OCI-LY3 (cell line): ENCODE measurements at regions not wholly inside any gene's neighbourhood (a gene's known extent, or its start where the extent isn't known, plus 50 kb on each side); places are given as distances from the start of the nearest gene placed in this dataset.

Experiments used
- H2AFZ ChIP-seq: fragments of 200-600, 300-600 bp; shearing (Covaris generic); 2 replicates; pipeline ENCODE4 v1.6.0; 2014; ENCODE audit warnings: antibody characterized with exemption, low read depth, low read length
- H3K27ac ChIP-seq: fragments of 200-600, 300-600 bp; sonication (generic); 2 replicates; pipeline ENCODE4 v1.5.1; 2014; ENCODE audit warnings: mild to moderate bottlenecking, low read length, moderate library complexity, mixed read lengths
- H3K27me3 ChIP-seq: fragments of 200-600, 300-600 bp; sonication (generic); 2 replicates; pipeline ENCODE4 v1.6.1; 2014; ENCODE audit warnings: low read depth, low read length, mixed read lengths
- H3K36me3 ChIP-seq: fragments of 200-600, 300-600 bp; sonication (generic); replicated peaks from 2 replicates; pipeline ENCODE3; 2014; ENCODE audit warnings: low read depth, low read length, mixed read lengths
- H3K4me1 ChIP-seq: fragments of 300-600, 200-600 bp; sonication (generic); 2 replicates; pipeline ENCODE4 v1.6.1; 2014; ENCODE audit warnings: low read length, mixed read lengths
- H3K4me2 ChIP-seq: fragments of 200-600, 300-600 bp; sonication (generic); 2 replicates; pipeline ENCODE4 v1.6.1; 2014; ENCODE audit warnings: low read length, mixed read lengths
- H3K4me3 ChIP-seq: fragments of 300-600, 200-600 bp; sonication (generic); 2 replicates; pipeline ENCODE4 v1.5.1; 2014; ENCODE audit warnings: antibody characterized with exemption, mild to moderate bottlenecking, low read length, moderate library complexity
- H3K79me2 ChIP-seq: fragments of 300-600, 200-600 bp; shearing (Covaris generic); 2 replicates; pipeline ENCODE4 v1.6.1; 2014; ENCODE audit warnings: mild to moderate bottlenecking, low read length, mixed read lengths
- H3K9ac ChIP-seq: fragments of 300-600, 200-600 bp; shearing (Covaris generic); 2 replicates; pipeline ENCODE4 v1.6.0; 2014; ENCODE audit warnings: mild to moderate bottlenecking, low read length, moderate library complexity
- H3K9me3 ChIP-seq: fragments of 200-600, 300-600 bp; shearing (Covaris generic); 2 replicates; pipeline ENCODE4 v1.6.1; 2014; ENCODE audit warnings: low read length, mixed read lengths; ENCODE audit not compliant: insufficient read depth
- H4K20me1 ChIP-seq: fragments of 200-600, 300-600 bp; sonication (generic); 2 replicates; pipeline ENCODE4 v1.6.1; 2016; ENCODE audit warnings: low read length, mixed read lengths; ENCODE audit not compliant: insufficient read depth
- EZH2phosphoT487 ChIP-seq: fragments of 200-600 bp; shearing (Covaris generic); IDR thresholded peaks from 2 replicates; pipeline ENCODE4 v1.6.1; 2018; ENCODE audit warnings: antibody characterized with exemption, mixed run types, low read depth
- TF ChIP-seq, protein P1 (sequence below): fragments of 200-600, 300-600 bp; sonication (generic); IDR thresholded peaks from 2 replicates; pipeline ENCODE4 v1.5.1; 2014; ENCODE audit warnings: antibody characterized with exemption, low read length, low read depth

DNA sequence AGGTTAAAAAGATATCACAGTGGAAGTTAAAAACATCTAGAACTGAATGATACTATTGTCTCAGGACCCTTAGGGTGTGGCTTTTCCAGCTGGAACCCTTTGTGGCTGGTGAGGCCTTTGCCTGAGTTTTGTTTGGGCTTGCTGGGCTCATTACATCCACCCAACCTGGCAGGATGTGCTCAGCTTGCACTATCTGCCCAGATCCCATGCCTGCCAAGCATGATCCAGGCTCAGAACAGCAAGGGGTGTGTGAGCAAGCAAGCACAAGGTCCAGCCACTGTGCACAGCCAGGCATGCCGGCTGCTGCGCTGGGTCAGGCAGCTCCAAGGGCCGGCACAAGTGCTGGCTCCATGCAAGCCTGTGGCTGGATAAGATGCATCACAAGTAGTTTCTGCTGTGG lies 512.7 kb upstream of the CDIN1 start:
- H3K79me2 ChIP-seq, result no peaks in the 10 kb centered on the region
- H3K27ac ChIP-seq, result no peak overlapping the region
- H3K4me3 ChIP-seq, result no peak overlapping the region
- H3K4me1 ChIP-seq, result no peaks in the 10 kb centered on the region
- TF ChIP-seq, protein P1, sequence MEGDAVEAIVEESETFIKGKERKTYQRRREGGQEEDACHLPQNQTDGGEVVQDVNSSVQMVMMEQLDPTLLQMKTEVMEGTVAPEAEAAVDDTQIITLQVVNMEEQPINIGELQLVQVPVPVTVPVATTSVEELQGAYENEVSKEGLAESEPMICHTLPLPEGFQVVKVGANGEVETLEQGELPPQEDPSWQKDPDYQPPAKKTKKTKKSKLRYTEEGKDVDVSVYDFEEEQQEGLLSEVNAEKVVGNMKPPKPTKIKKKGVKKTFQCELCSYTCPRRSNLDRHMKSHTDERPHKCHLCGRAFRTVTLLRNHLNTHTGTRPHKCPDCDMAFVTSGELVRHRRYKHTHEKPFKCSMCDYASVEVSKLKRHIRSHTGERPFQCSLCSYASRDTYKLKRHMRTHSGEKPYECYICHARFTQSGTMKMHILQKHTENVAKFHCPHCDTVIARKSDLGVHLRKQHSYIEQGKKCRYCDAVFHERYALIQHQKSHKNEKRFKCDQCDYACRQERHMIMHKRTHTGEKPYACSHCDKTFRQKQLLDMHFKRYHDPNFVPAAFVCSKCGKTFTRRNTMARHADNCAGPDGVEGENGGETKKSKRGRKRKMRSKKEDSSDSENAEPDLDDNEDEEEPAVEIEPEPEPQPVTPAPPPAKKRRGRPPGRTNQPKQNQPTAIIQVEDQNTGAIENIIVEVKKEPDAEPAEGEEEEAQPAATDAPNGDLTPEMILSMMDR, result no peak
- TF ChIP-seq EZH2phosphoT487, result no peak
- H3K36me3 ChIP-seq, result no peaks in the 10 kb centered on the region
- H3K27me3 ChIP-seq, result no peaks in the 10 kb centered on the region
- no peaks in the 10 kb centered on the region for H4K20me1 ChIP-seq
- H2AFZ ChIP-seq, result no peak overlapping the region
- H3K4me2 ChIP-seq, result no peak overlapping the region
- no peak overlapping the region for H3K9ac ChIP-seq
- H3K9me3 ChIP-seq, result no peaks in the 10 kb centered on the region

DNA sequence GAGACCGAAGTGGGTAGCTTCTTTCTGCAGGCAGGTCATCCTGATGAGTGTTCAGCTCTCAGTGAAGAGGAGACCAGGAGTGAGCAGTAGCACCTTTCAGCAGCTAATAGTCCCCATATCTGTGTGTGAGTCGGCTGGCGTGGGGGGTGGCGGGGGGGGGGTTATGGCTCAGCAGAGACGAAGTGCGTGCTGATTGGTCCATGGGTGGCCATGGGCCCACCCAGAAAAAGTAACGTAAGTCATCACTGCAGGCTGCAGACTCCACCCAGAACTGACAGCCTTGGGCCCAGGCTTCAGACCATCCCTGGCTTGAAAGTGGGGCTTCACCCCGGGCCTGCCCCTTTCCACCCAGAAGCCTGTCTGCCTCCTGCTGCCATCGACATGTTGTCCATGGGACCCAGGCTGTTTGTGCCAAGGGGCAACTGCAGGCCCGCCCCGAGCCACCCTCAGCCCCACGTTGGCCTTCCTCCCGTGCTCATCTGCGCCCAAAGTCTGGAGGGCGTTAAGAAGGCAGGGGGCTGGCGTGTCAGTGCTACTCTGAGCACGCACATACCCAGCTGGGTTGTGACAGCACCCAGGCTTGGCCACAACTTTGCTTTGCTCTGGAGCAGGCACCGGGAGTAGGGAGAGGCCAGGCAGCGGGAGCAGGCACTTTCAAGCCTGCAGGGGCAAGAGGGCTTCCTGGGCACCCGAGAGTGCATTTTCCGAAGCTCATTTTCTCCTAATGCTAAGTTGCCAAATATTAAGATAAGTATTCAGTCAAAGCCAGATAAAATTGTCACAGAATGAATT lies 511.7 kb upstream of the CDIN1 start:
- Histone ChIP-seq H3K4me2 (no peak overlapping the region), H3K9ac (no peak overlapping the region), H2AFZ (no peak overlapping the region), H3K27ac (no peak overlapping the region), H3K27me3 (no peaks in the 10 kb centered on the region), H3K36me3 (no peaks in the 10 kb centered on the region), H4K20me1 (no peaks in the 10 kb centered on the region), H3K4me3 (no peak overlapping the region), H3K79me2 (no peaks in the 10 kb centered on the region), H3K9me3 (no peaks in the 10 kb centered on the region), H3K4me1 (no peaks in the 10 kb centered on the region)
- TF ChIP-seq EZH2phosphoT487, result no peak
- TF ChIP-seq, protein P1, result no peak

DNA sequence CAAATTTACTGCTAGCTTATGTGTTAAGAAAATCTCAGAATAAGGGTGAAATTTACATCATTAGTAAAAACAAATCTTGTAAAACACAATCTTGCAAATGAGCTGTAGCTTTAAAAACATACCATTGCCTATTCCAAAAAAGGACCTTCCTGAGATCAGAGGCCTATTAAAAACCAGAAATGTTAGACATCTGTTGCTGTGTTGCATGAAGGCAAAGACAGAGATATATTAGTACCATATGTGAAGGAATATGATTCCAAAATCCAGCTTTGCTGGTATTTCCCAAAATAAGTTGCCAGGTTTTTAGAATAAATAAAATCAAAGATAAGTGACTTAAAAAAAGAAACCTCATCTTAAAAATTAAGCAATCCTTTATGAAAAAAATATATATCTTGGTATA lies 504.1 kb upstream of the CDIN1 start:
- H3K9me3 ChIP-seq, result no peaks in the 10 kb centered on the region
- H3K4me2 ChIP-seq, result no peak overlapping the region
- H3K79me2 ChIP-seq, result no peaks in the 10 kb centered on the region
- no peak overlapping the region for H3K9ac ChIP-seq
- H3K27me3 ChIP-seq, result no peaks in the 10 kb centered on the region
- H3K27ac ChIP-seq, result no peak overlapping the region
- no peak for TF ChIP-seq EZH2phosphoT487
- TF ChIP-seq, protein P1, result no peak
- H3K4me1 ChIP-seq, result no peaks in the 10 kb centered on the region
- no peaks in the 10 kb centered on the region for H4K20me1 ChIP-seq
- no peaks in the 10 kb centered on the region for H3K36me3 ChIP-seq
- no peak overlapping the region for H2AFZ ChIP-seq
- no peak overlapping the region for H3K4me3 ChIP-seq

DNA sequence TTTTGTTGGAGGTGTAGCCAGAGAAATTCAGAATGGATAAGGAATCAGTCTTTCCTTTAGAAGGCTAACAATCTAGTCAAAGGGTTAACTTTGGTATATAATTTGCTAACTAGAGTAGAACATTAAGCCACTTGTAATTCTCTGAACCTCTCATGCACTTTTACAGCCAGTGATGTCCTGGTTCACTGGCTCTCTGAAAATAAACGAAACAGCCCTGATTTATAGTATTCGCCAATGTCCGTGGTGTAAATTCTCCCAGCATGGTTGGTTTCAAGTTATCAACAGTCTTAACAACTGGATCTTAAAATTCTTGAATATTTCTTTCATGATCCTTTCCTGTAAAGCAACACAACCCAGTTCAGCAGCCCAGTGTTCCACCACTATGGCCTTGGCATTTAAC lies 500.4 kb upstream of the CDIN1 start:
- H3K4me2 ChIP-seq, result no peak overlapping the region
- H3K79me2 ChIP-seq, result no peaks in the 10 kb centered on the region
- no peaks in the 10 kb centered on the region for H3K27me3 ChIP-seq
- H2AFZ ChIP-seq, result no peak overlapping the region
- TF ChIP-seq, protein P1, result no peak
- no peak for TF ChIP-seq EZH2phosphoT487
- no peaks in the 10 kb centered on the region for H4K20me1 ChIP-seq
- no peaks in the 10 kb centered on the region for H3K9me3 ChIP-seq
- H3K36me3 ChIP-seq, result no peaks in the 10 kb centered on the region
- no peak overlapping the region for H3K27ac ChIP-seq
- H3K4me1 ChIP-seq, result no peaks in the 10 kb centered on the region
- no peak overlapping the region for H3K4me3 ChIP-seq
- no peak overlapping the region for H3K9ac ChIP-seq
